OCI-LY3 (cell line): ENCODE measurements at regions not wholly inside any gene's neighbourhood (a gene's known extent, or its start where the extent isn't known, plus 50 kb on each side); places are given as distances from the start of the nearest gene placed in this dataset.

Experiments used
- CTCF ChIP-seq: fragments of 200-600, 300-600 bp; sonication (generic); IDR thresholded peaks from 2 replicates; pipeline ENCODE4 v1.5.1; 2014; ENCODE audit warnings: antibody characterized with exemption, low read length, low read depth
- EZH2phosphoT487 ChIP-seq: fragments of 200-600 bp; shearing (Covaris generic); IDR thresholded peaks from 2 replicates; pipeline ENCODE4 v1.6.1; 2018; ENCODE audit warnings: antibody characterized with exemption, mixed run types, low read depth

- TF ChIP-seq CTCF, result no peak
- no peak for TF ChIP-seq EZH2phosphoT487
These were observed 219.7 kb downstream of the MTERF1 start for GRCh38 chr7:91660734-91661356.
